ENCODE measurements at regions not wholly inside any gene's neighbourhood (a gene's known extent, or its start where the extent isn't known, plus 50 kb on each side); places are given as distances from the start of the nearest gene placed in this dataset.

- TF ChIP-seq CTCF (IDR thresholded peaks at IDR 0.05), result no peak
- Histone ChIP-seq H3K36me3 (no peaks in the 10 kb centered on the region), H3K9me3 (no peaks in the 10 kb centered on the region), H3K4me1 (no peaks in the 10 kb centered on the region), H3K27me3 (no peaks in the 10 kb centered on the region), H3K27ac (no peak overlapping the region), H3K4me3 (no peak overlapping the region)
- 90 to 92% methylated on average over 5 of the region's 5 CpGs for WGBS, 2 donors
- ATAC-seq (no peak), DNase-seq (no peak)
- intact Hi-C loops (cut with DNase I), result no loop called here
These were observed 265.7 kb upstream of the CLEC14A start for GRCh38 chr14:38521591-38521990.

GRCh38 chr14:38517426-38517825, 261.5 kb upstream of the CLEC14A start:
- TF ChIP-seq CTCF (IDR thresholded peaks at IDR 0.05), result no peak
- no peaks in the 10 kb centered on the region for H3K36me3 ChIP-seq
- no peaks in the 10 kb centered on the region for H3K27me3 ChIP-seq
- intact Hi-C loops (cut with DNase I), result no loop called here
- DNase-seq, result no peak
- no peak overlapping the region for H3K27ac ChIP-seq
- WGBS, 2 donors, result 82 to 83% methylated on average over 2 of the region's 2 CpGs
- ATAC-seq, result no peak
- peaks cover 0 to 3% (median 0%) of the 10 kb centered on the region in 11 donors for H3K9me3 ChIP-seq
- no peaks in the 10 kb centered on the region for H3K4me1 ChIP-seq
- H3K4me3 ChIP-seq, result no peak overlapping the region

GRCh38 chr14:38512236-38512635, 256.3 kb upstream of the CLEC14A start:
- intact Hi-C loops (cut with DNase I), result no loop called here
- DNase-seq (no peak), ATAC-seq (no peak)
- Histone ChIP-seq H3K27me3 (no peaks in the 10 kb centered on the region), H3K9me3 (peaks cover 0 to 3% (median 0%) of the 10 kb centered on the region in 11 donors), H3K4me1 (no peaks in the 10 kb centered on the region), H3K4me3 (no peak overlapping the region), H3K27ac (no peak overlapping the region), H3K36me3 (no peaks in the 10 kb centered on the region)
- no peak for TF ChIP-seq CTCF (IDR thresholded peaks at IDR 0.05)

GRCh38 chr14:38507299-38507698, 251.4 kb upstream of the CLEC14A start:
- TF ChIP-seq CTCF (IDR thresholded peaks at IDR 0.05), result no peak
- intact Hi-C loops (cut with DNase I), result no loop called here
- H3K36me3 ChIP-seq, result no peaks in the 10 kb centered on the region
- no peak for ATAC-seq
- H3K4me1 ChIP-seq, result no peaks in the 10 kb centered on the region
- DNase-seq, result no peak
- H3K4me3 ChIP-seq, result no peak overlapping the region
- H3K9me3 ChIP-seq, result no peaks in the 10 kb centered on the region
- H3K27me3 ChIP-seq, result no peaks in the 10 kb centered on the region
- no peak overlapping the region for H3K27ac ChIP-seq

GRCh38 chr14:38505973-38506249, 250.0 kb upstream of the CLEC14A start:
- Histone ChIP-seq H3K9me3 (no peaks in the 10 kb centered on the region), H3K27ac (no peak overlapping the region), H3K27me3 (no peaks in the 10 kb centered on the region), H3K4me3 (no peak overlapping the region), H3K4me1 (no peaks in the 10 kb centered on the region), H3K36me3 (no peaks in the 10 kb centered on the region)
- WGBS, 2 donors, result 24 to 35% methylated on average over 1 of the region's 1 CpG
- no peak for DNase-seq
- no peak for TF ChIP-seq CTCF (IDR thresholded peaks at IDR 0.05)
- no peak for ATAC-seq
- intact Hi-C loops (cut with DNase I), result no loop called here

All from heart right ventricle (tissue), 16 donors.